Smooth muscle cell (in vitro differentiated cells): ENCODE measurements at regions not wholly inside any gene's neighbourhood (a gene's known extent, or its start where the extent isn't known, plus 50 kb on each side); places are given as distances from the start of the nearest gene placed in this dataset.

Source experiments
- DNase-seq: peaks from one replicate; lab custom pipeline; 2025; ENCODE audit not compliant: unreplicated experiment; lab: John Stamatoyannopoulos, UW
- H2AFZ ChIP-seq: fragments of 200-600 bp; sonication (generic); 2 replicates; pipeline ENCODE4 v1.6.0; 2016; ENCODE audit warnings: antibody characterized with exemption, low read depth, mild to moderate bottlenecking
- H3F3A ChIP-seq: fragments of 200-600 bp; sonication (generic); 2 replicates; pipeline ENCODE4 v1.6.0; 2017; ENCODE audit warnings: antibody characterized with exemption, low read depth
- H3K27ac ChIP-seq: fragments of 200-600 bp; sonication (generic); 2 replicates; pipeline ENCODE4 v1.5.1; 2016; ENCODE audit warnings: low read depth, mild to moderate bottlenecking
- H3K27me3 ChIP-seq: fragments of 200-600 bp; sonication (generic); 2 replicates; pipeline ENCODE4 v1.6.1; 2016; ENCODE audit warnings: low read depth, mild to moderate bottlenecking
- H3K36me3 ChIP-seq: fragments of 200-600 bp; sonication (generic); 2 replicates; pipeline ENCODE4 v1.5.1; 2016; ENCODE audit warnings: low read depth
- H3K4me1 ChIP-seq: fragments of 200-600 bp; sonication (generic); 2 replicates; pipeline ENCODE4 v1.5.1; 2016; ENCODE audit warnings: low read depth
- H3K4me2 ChIP-seq: fragments of 200-600 bp; sonication (generic); 2 replicates; pipeline ENCODE4 v1.6.0; 2016; ENCODE audit warnings: mild to moderate bottlenecking
- H3K4me3 ChIP-seq: fragments of 200-600 bp; sonication (generic); 2 replicates; pipeline ENCODE4 v1.5.1; 2016; ENCODE audit warnings: mild to moderate bottlenecking
- H3K79me2 ChIP-seq: fragments of 200-600 bp; sonication (generic); 2 replicates; pipeline ENCODE4 v1.6.0; 2016; ENCODE audit warnings: low read depth, mild to moderate bottlenecking
- H3K9ac ChIP-seq: fragments of 200-600 bp; sonication (generic); 2 replicates; pipeline ENCODE4 v1.6.0; 2016; ENCODE audit warnings: low read depth
- H3K9me3 ChIP-seq: fragments of 200-600 bp; sonication (generic); replicated peaks from 2 replicates; pipeline ENCODE4 v1.5.1; 2016; ENCODE audit warnings: low read depth
- H4K20me1 ChIP-seq: fragments of 200-600 bp; sonication (generic); 2 replicates; pipeline ENCODE4 v1.6.0; 2016; ENCODE audit warnings: low read depth
- WGBS: methylation state at CpG from one replicate; pipeline ENCODE4 v1.1.7; 2016; ENCODE audit warnings: low lambda C conversion rate; 5-methylcytosine and 5-hydroxymethylcytosine counted together
- TF ChIP-seq, protein P1 (sequence below): fragments of 200-600 bp; sonication (generic); IDR thresholded peaks from 2 replicates; pipeline ENCODE4 v1.5.1; 2017; ENCODE audit warnings: borderline replicate concordance, mild to moderate bottlenecking, antibody characterized with exemption; ENCODE audit not compliant: insufficient read depth, poor library complexity, severe bottlenecking

DNA sequence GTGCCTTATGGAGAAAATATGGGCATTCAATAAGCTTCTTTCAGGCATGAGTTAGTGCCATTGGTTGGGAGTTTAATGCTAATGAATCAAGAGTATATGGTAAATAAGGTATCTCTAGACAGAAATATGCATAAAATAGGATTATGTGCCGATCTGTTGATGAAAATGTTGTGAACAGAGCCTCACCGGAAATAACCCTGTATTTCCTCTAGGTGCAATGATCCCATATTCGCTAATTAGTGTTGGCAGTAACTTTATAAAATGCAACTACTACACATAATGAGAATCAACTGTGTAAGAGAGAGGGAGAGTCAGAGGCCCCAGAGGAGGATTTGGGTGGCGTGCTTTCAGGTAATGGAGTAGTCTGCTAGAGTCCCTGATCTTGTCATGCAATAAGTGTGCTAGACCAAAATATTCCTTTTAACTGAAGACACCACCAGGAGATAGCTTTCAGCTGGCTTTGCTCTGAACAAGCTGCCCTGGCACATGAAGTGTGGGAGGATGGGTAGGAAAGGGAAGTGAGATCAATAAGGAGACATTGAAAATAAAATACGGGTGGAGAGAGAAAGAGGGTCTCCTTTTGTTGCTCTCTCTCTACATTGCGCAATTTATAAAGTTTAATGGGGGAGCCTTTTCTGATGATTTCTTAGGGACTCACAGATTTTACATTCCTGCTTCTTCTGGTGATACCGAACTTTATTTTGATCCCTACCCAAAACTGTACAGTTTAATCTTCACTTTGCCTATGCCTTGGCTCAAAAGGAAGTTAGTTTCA, 68.6 kb upstream of the PLXNC1 start:
- Histone ChIP-seq H3K36me3 (no peaks in the 10 kb centered on the region), H3K9me3 (no peaks in the 10 kb centered on the region), H3K27me3 (peaks cover 4% of the 10 kb centered on the region), H3K79me2 (no peaks in the 10 kb centered on the region), H3F3A (no peaks in the 10 kb centered on the region), H3K4me1 (peaks cover 4% of the 10 kb centered on the region), H3K4me3 (no peak overlapping the region), H3K4me2 (no peak overlapping the region), H3K9ac (no peak overlapping the region), H2AFZ (no peak overlapping the region), H3K27ac (no peak overlapping the region), H4K20me1 (no peaks in the 10 kb centered on the region)
- 97% methylated on average over 7 of the region's 7 CpGs for WGBS
- no peak for DNase-seq
- TF ChIP-seq, protein P1, sequence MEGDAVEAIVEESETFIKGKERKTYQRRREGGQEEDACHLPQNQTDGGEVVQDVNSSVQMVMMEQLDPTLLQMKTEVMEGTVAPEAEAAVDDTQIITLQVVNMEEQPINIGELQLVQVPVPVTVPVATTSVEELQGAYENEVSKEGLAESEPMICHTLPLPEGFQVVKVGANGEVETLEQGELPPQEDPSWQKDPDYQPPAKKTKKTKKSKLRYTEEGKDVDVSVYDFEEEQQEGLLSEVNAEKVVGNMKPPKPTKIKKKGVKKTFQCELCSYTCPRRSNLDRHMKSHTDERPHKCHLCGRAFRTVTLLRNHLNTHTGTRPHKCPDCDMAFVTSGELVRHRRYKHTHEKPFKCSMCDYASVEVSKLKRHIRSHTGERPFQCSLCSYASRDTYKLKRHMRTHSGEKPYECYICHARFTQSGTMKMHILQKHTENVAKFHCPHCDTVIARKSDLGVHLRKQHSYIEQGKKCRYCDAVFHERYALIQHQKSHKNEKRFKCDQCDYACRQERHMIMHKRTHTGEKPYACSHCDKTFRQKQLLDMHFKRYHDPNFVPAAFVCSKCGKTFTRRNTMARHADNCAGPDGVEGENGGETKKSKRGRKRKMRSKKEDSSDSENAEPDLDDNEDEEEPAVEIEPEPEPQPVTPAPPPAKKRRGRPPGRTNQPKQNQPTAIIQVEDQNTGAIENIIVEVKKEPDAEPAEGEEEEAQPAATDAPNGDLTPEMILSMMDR = no peak

DNA sequence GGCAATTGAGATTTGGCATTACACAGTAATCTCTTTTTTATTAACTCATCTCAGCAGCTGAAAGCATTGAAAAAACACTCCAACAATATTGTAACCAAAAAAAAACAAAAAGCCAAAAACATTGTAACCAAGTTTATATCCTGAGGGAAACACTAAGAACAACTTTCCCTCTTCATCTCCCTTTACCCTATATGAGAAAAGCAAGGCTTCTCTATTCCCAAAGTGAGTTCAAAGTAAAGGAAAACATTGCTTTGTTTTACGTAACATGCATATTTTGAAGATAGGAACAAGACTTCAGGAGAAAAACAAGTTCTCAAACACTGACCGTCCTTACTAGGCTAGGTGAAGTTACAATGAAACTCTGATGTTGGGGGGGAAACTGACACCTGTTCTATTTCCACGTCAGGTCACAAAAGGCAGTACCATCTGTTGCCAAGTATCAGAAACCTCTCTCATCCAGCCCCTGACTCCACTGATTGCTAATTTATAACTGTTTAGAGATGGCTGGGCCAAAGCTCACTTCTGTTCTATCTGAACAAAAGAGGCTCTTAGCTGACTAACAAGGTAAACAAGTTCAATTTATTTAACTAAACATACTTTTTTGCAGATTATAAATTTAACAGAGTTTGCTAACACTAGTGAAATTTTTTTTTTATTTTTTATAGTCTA, 67.9 kb upstream of the PLXNC1 start:
- no peak overlapping the region for H3K9ac ChIP-seq
- H3K9me3 ChIP-seq = no peaks in the 10 kb centered on the region
- H3K4me2 ChIP-seq = no peak overlapping the region
- TF ChIP-seq, protein P1 = no peak
- H3K4me3 ChIP-seq = no peak overlapping the region
- 67% methylated on average over 3 of the region's 3 CpGs for WGBS
- no peaks in the 10 kb centered on the region for H3K4me1 ChIP-seq
- no peaks in the 10 kb centered on the region for H3K79me2 ChIP-seq
- H4K20me1 ChIP-seq = no peaks in the 10 kb centered on the region
- no peaks in the 10 kb centered on the region for H3K36me3 ChIP-seq
- H3K27me3 ChIP-seq = peaks cover 4% of the 10 kb centered on the region
- H3F3A ChIP-seq = no peaks in the 10 kb centered on the region
- H2AFZ ChIP-seq = no peak overlapping the region
- no peak for DNase-seq
- H3K27ac ChIP-seq = no peak overlapping the region

DNA sequence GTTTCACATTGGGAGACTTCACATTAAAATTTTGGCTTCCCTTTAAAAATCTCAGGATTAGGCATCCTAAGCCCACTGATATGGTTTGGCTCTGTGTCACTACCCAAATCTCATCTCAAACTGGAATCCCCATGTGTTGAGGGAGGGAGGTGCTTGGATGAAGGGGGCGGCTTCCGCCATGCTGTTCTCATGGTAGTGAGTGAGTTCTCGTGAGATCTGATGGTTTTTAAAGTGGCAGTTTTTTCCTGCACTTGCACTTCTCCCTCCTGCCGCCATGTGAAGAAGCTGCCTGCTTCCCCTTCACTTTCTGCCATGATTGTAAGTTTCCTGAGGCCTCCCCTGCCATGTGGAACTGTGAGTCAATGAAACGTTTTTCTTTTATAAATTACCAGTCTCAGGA, 65.7 kb upstream of the PLXNC1 start:
- Histone ChIP-seq H3K9ac (no peak overlapping the region), H4K20me1 (no peaks in the 10 kb centered on the region), H3K4me2 (no peak overlapping the region), H3K4me3 (no peak overlapping the region), H3K9me3 (no peaks in the 10 kb centered on the region), H3K4me1 (no peaks in the 10 kb centered on the region), H3K36me3 (no peaks in the 10 kb centered on the region), H3K27me3 (no peaks in the 10 kb centered on the region), H3K27ac (no peak overlapping the region), H3F3A (no peaks in the 10 kb centered on the region), H2AFZ (no peak overlapping the region), H3K79me2 (no peaks in the 10 kb centered on the region)
- TF ChIP-seq, protein P1 = no peak
- no peak for DNase-seq
- 77% methylated on average over 5 of the region's 5 CpGs for WGBS
